Activated CD4-positive, alpha-beta T cell treated with anti-CD3 and anti-CD28 coated beads for 36 hours (primary cell): ENCODE measurements at regions not wholly inside any gene's neighbourhood (a gene's known extent, or its start where the extent isn't known, plus 50 kb on each side); places are given as distances from the start of the nearest gene placed in this dataset.
A peak's percentile ranks its signal among the peaks of the same experiment; 100 is the strongest.

Experiments
- ATAC-seq: fragments of 200-7000 bp; cut with Tn5 transposase; one replicate; pipeline ENCODE4 v1.10.0; 2021; ENCODE audit warnings: mild to moderate bottlenecking, moderate library complexity
- CTCF ChIA-PET: fragments of 350-600 bp; sonication (Branson Sonifier 250); formaldehyde crosslinking; loops from one replicate; lab custom pipeline; 2021; ENCODE audit warnings: antibody characterized with exemption; lab: Charles Lee
- POLR2A ChIA-PET: fragments of 350-600 bp; sonication (Branson Sonifier 250); formaldehyde crosslinking; loops from one replicate; lab custom pipeline; 2021; ENCODE audit warnings: antibody characterized with exemption, inconsistent platforms; lab: Charles Lee
- DNase-seq: peaks from one replicate; pipeline ENCODE4 v3.0.0-alpha.2; 2020
- H3K27ac Mint-ChIP-seq: one replicate; pipeline ENCODE4 v1.8.0; 2021; ENCODE audit warnings: mixed read lengths
- H3K27me3 Mint-ChIP-seq: one replicate; pipeline ENCODE4 v1.8.0; 2021; ENCODE audit warnings: mixed read lengths
- H3K36me3 Mint-ChIP-seq: one replicate; pipeline ENCODE4 v1.8.0; 2021; ENCODE audit warnings: low read depth, mixed read lengths
- H3K4me1 Mint-ChIP-seq: one replicate; pipeline ENCODE4 v1.8.0; 2021; ENCODE audit warnings: mixed read lengths
- H3K4me3 Mint-ChIP-seq: one replicate; pipeline ENCODE4 v1.8.0; 2021; ENCODE audit warnings: mild to moderate bottlenecking, moderate library complexity, mixed read lengths
- H3K9me3 Mint-ChIP-seq: one replicate; pipeline ENCODE4 v1.8.0; 2021; ENCODE audit warnings: low read depth, mixed read lengths
- intact Hi-C, 2 experiments: fragments of 100-400 bp; cut with DNase I in 1 of 2; cut with micrococcal nuclease in 1 of 2; formaldehyde crosslinking; loops; one replicate each; pipeline versions ENCODE4 v1.14.2 to v1.15.1; 2022 to 2024; cut with DNase I, micrococcal nuclease

DNA sequence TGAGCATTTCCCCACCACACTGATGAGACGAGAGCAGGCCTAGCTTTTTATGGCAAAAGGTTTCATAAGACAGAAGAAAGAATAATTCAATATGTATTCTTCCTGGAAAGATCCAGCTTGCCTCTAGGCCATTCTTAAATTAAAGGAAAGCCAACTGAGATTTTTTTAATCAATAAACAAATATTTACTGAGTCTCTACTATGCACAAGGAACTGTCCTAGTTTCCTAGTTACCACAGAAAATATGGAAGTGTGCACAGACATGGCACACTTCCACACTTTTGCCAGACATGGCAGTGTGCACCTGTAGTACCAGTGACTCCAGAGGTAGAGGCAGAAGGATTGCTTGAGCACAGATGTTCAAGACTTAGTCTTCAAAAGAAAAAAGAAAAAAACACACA, 281.0 kb downstream of the CETN3 start:
- ChIA-PET CTCF (no interaction called here), POLR2A (no interaction called here)
- no peaks in the 10 kb centered on the region for H3K27me3 Mint-ChIP-seq
- intact Hi-C loops = no loop called here
- H3K4me3 Mint-ChIP-seq = no peak overlapping the region
- H3K4me1 Mint-ChIP-seq = no peaks in the 10 kb centered on the region
- no peaks in the 10 kb centered on the region for H3K9me3 Mint-ChIP-seq
- ATAC-seq (no peak), DNase-seq (no peak)
- H3K36me3 Mint-ChIP-seq = no peaks in the 10 kb centered on the region
- no peak overlapping the region for H3K27ac Mint-ChIP-seq

DNA sequence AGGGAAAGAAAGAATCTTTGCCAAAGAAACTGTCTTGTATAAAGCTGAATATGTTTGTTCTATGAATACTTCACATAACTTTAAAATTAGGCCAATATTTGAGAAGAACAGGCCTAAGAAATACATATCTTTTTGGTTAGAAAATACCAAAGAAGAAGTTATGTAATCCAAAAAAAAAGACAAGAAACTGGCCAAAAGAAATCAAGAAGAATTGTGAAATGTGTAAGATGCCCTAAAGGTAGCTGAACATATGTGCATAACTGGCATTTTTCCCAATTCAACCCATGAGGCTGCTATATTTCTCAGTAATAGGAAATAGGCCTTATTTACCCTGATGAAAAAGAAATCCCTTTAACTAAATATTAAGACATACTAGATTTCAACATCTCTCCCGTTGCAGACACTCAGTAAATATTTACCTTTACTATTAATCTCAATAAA, 290.0 kb downstream of the CETN3 start:
- no peak for ATAC-seq
- intact Hi-C loops = no loop called here
- H3K4me3 Mint-ChIP-seq = no peak overlapping the region
- H3K9me3 Mint-ChIP-seq = no peaks in the 10 kb centered on the region
- H3K36me3 Mint-ChIP-seq = no peaks in the 10 kb centered on the region
- H3K27me3 Mint-ChIP-seq = no peaks in the 10 kb centered on the region
- POLR2A ChIA-PET = no interaction called here
- no peak overlapping the region for H3K27ac Mint-ChIP-seq
- no peaks in the 10 kb centered on the region for H3K4me1 Mint-ChIP-seq
- no peak for DNase-seq
- CTCF ChIA-PET = interaction anchor here (0.6 to 0.7 kb wide), 2 partner anchors 143 to 1375 kb away, joined by 3 read pairs; no protein-coding TSS in a partner anchor

DNA sequence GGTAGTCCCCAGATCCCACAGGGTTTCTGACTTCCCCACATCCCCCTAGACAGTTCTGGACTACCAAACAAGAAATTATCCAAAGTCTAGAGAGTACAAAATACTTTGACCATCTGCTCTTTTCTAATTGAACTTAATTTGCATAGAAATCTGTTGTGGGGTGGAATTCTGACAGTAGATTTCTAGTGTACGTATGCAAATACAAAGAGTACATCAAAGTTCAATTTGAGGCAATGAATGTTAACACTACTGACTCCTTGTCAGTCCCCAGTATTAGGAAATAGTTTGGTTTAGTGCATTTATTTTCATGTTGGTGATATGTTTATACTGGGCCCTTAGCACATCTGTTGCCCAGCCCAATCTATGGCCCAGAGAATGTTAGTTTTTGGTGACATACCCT, 292.6 kb downstream of the CETN3 start:
- no peak for ATAC-seq
- POLR2A ChIA-PET = no interaction called here
- Mint-ChIP-seq H3K36me3 (no peaks in the 10 kb centered on the region), H3K9me3 (no peaks in the 10 kb centered on the region), H3K4me1 (no peaks in the 10 kb centered on the region), H3K27me3 (no peaks in the 10 kb centered on the region), H3K27ac (no peak overlapping the region), H3K4me3 (no peak overlapping the region)
- DNase-seq = no peak
- intact Hi-C loops = no loop called here
- CTCF ChIA-PET = no interaction called here

DNA sequence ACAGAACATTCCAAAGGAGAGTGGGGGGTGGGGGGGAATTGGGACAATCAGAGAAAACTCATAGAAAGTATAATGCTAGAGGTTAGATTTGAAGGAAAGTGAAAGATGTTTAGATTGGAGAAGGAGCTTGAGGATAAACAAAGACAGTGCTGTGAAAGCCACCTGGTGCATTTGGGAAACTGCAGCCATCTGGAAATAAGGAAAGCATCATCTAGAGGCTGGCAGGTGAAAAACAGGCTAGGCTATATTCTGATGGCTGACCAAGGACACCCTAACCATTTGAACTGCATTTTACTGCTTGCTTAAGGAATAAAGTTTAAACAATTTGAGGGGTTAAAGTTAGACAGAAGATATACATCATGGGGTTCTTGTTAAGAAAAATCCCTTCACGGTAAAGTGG, 296.4 kb downstream of the CETN3 start:
- Mint-ChIP-seq H3K4me3 (no peak overlapping the region), H3K36me3 (no peaks in the 10 kb centered on the region), H3K27me3 (no peaks in the 10 kb centered on the region), H3K9me3 (no peaks in the 10 kb centered on the region), H3K27ac (no peak overlapping the region), H3K4me1 (no peaks in the 10 kb centered on the region)
- CTCF ChIA-PET = no interaction called here
- intact Hi-C loops = no loop called here
- ATAC-seq (no peak), DNase-seq (no peak)
- POLR2A ChIA-PET = no interaction called here

DNA sequence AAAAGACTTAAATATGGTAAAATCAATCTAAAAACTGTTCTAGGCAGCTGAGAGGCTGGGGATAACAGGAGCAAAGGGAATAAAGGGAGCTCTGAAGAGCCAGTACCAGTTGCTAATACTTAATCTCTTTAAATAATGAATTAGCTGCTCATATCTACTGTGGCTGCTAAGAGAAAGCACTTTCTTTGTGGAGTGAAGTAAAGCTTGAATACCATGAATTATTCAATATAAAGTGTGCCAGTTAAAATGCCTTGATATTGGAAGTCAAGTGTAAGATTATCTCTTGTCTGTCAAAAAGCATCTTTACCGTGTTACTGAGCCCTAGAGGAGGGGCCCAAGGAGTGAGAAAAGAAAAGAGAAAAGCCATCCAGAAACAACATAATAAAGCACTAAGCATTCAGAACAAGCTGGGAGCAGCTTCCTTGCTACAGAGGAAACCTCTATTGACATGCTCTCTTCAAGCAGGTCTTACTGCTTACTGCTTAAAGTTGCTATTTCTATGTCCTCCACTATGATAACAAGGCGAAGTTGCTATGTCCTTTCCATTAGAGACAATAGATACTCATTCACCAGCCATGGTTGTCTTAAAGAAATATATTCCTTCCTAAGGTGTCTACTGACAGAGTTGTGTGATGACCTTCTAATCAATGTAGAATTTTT, 297.4 kb downstream of the CETN3 start:
- POLR2A ChIA-PET = interaction anchor here (0.7 kb wide), 1 partner anchor 841 kb away, joined by 4 read pairs; no protein-coding TSS in a partner anchor

DNA sequence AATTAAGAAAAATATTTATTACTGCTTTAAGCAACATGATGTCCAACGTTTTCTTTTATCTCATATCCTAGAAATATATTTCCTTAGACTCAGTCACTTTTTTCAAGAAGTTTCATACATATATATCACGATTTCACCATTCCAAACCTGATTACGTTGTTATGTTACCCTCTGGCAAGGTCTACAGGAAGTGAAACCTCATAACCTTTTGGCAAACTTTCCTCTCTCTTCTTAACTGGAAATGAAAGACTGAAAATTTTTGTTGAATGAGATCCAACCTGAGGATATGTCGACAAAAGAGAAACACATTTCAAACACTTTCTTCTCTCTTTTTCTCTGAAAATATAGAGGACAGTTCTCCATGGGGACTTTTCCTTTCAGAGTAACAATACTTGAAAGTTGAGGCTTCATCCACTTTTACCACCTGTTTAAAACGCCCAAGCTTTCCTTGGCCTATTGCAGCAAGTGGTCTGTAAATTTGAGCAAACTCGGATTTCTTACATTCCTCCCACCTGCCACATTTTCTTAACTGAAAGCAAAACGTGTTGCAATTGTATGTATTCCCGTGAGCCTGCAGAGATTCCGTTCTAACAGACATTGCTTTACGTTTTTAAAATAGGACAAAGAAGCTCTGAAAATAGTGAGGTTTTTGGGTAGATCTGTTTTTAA, 298.1 kb downstream of the CETN3 start:
- H3K27ac Mint-ChIP-seq = no peak overlapping the region
- H3K36me3 Mint-ChIP-seq = no peaks in the 10 kb centered on the region
- CTCF ChIA-PET = no interaction called here
- ATAC-seq = no peak
- DNase-seq = no peak
- no peaks in the 10 kb centered on the region for H3K9me3 Mint-ChIP-seq
- no peak overlapping the region for H3K4me3 Mint-ChIP-seq
- H3K27me3 Mint-ChIP-seq = no peaks in the 10 kb centered on the region
- POLR2A ChIA-PET = interaction anchor here (0.7 kb wide), 1 partner anchor 842 kb away, joined by 4 read pairs; no protein-coding TSS in a partner anchor
- no peaks in the 10 kb centered on the region for H3K4me1 Mint-ChIP-seq
- intact Hi-C loops = no loop called here

More for the DNA sequence above, 297.4 kb downstream of the CETN3 start:
- ATAC-seq (no peak), DNase-seq (no peak)
- intact Hi-C loops = no loop called here
- Mint-ChIP-seq H3K36me3 (no peaks in the 10 kb centered on the region), H3K27me3 (no peaks in the 10 kb centered on the region), H3K9me3 (no peaks in the 10 kb centered on the region), H3K27ac (no peak overlapping the region), H3K4me1 (no peaks in the 10 kb centered on the region), H3K4me3 (no peak overlapping the region)
- CTCF ChIA-PET = no interaction called here

DNA sequence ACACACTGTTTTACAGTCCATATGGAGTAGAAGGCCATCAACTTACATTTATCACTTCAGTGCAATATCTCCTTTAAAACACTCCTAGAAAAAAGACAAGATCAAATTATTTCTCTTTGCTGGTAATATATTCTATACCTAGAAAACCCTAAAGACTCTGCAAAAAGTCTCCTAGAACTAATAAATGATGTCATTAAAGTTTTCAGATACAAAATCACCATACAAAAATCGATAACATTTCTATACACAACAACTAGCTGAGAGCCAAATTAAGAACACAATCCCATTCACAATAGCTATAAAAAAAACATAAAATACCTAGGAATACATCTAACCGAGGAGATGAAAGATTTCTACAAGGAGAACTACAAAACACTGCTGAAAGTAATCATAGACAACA, 300.3 kb downstream of the CETN3 start:
- Mint-ChIP-seq H3K27me3 (no peaks in the 10 kb centered on the region), H3K27ac (no peak overlapping the region), H3K4me3 (no peak overlapping the region), H3K9me3 (no peaks in the 10 kb centered on the region), H3K4me1 (no peaks in the 10 kb centered on the region), H3K36me3 (no peaks in the 10 kb centered on the region)
- ATAC-seq = no peak
- ChIA-PET POLR2A (no interaction called here), CTCF (no interaction called here)
- intact Hi-C loops = no loop called here
- DNase-seq = no peak

DNA sequence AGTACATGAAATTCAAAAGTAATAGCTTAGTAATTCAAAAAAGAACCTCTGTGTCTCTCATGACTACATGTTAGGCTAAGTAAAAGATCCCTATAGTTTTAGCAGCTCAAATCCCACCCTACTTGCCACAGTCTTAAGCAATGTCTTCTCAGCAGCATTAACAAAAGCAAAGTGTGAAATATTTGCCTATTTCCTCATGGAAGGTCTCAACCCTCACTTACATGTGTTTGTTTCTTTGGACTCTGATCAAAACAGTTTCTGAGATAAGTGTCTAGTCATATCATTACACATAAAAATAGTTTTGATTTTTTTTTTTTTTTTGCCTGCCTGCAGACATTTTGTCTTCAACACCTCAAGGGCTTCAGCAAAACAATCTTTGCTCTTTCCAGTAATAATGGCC, 310.5 kb downstream of the CETN3 start:
- H3K9me3 Mint-ChIP-seq = no peaks in the 10 kb centered on the region
- H3K36me3 Mint-ChIP-seq = no peaks in the 10 kb centered on the region
- intact Hi-C loops = no loop called here
- no peaks in the 10 kb centered on the region for H3K4me1 Mint-ChIP-seq
- H3K27me3 Mint-ChIP-seq = no peaks in the 10 kb centered on the region
- no peak for DNase-seq
- POLR2A ChIA-PET = no interaction called here
- CTCF ChIA-PET = interaction anchor here (1.4 kb wide), 1 partner anchor 166 kb away, joined by 3 read pairs; no protein-coding TSS in a partner anchor
- no peak overlapping the region for H3K4me3 Mint-ChIP-seq
- no peak overlapping the region for H3K27ac Mint-ChIP-seq
- no peak for ATAC-seq

DNA sequence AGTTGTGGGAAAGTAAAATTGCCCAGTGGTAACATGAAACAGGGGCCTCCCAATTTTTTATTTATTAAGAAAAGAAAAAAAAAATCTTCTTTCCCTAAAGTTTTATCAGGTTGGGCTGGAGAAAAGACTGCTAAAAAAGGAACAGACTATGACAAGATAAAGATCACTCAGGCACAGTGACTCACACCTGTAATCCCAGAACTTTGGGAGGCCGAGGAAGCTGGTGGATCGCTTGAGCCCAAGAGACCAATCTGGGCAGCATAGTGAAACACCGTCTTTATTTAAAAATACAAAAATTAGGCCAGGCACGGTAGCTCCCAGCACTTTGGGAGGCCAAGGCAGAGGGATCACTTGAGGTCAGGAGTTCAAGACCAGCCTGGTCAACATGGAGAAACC, 312.5 kb downstream of the CETN3 start:
- POLR2A ChIA-PET = no interaction called here
- Mint-ChIP-seq H3K4me3 (no peak overlapping the region), H3K4me1 (no peaks in the 10 kb centered on the region), H3K27me3 (no peaks in the 10 kb centered on the region), H3K36me3 (no peaks in the 10 kb centered on the region), H3K9me3 (no peaks in the 10 kb centered on the region), H3K27ac (no peak overlapping the region)
- CTCF ChIA-PET = no interaction called here
- intact Hi-C loops = no loop called here
- DNase-seq = no peak
- no peak for ATAC-seq

DNA sequence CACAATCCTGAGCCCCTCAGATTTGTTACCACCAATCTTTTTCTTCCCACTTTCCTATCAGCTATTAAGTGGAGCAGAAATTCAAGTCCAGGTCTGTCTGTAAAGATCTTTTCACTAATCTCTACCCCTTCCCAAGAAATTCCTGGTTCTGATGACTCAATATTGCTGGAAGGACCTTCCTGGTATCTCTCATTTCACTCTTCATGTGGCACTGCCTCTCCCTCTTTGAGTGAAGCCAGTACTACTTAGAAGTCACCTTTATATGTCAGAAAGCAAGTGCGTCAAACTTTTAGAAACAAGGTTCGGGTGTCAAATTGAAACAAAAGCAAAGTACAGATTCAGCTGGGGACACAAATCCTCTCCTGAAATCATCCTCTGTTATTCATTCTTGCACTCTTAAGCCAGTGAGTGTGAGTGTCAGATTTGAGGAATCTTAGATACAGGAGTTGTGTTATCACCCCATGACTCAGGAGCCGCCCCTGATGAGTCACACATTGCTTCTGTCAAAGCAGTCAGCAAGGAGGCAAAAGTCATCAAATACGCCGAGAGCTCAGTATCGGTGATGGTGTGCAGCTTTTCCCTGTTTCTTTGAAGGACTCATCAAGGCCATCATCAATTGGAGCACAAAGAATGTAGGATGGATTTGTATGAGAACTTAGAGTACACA, 313.0 kb downstream of the CETN3 start:
- intact Hi-C loops = no loop called here
- no peak overlapping the region for H3K4me3 Mint-ChIP-seq
- ChIA-PET POLR2A (no interaction called here), CTCF (no interaction called here)
- DNase-seq (peak; percentile 28), ATAC-seq (no peak)
- no peaks in the 10 kb centered on the region for H3K36me3 Mint-ChIP-seq
- no peak overlapping the region for H3K27ac Mint-ChIP-seq
- no peaks in the 10 kb centered on the region for H3K9me3 Mint-ChIP-seq
- no peaks in the 10 kb centered on the region for H3K4me1 Mint-ChIP-seq
- H3K27me3 Mint-ChIP-seq = no peaks in the 10 kb centered on the region

DNA sequence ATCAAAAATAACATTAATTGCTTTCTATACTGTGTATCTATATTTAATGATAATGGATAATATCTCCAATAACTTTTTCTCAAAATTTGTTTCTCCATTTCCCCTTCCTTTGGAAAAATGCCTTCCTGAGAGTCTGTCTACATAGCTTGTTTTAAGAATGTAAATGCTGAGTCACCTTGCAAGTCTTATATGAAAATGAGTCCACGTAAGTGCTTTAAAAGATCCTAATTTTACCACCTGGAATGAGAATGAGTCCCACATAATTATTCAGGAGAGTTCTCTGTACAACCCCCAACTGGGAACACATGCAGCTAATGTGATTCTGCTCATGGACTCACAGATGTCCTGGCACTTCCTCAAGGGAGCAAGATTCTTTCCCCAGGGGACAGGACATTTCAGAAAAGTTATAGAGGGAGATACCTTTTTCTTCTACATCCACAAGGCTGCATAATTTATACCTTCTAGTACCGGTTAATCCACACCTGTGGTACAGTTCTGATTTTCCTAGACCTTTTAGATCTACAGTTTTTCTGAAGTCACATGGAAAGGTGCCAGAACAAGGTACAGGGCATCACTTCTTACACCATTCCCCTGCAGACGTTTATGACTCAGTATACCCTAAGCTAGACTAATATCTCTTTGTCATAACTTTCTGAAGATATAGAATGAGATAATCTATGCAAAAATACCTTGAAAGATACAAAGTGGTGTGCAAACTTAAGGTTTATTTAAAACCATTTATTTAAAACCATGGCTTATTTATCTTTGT, 314.1 kb downstream of the CETN3 start:
- no peak overlapping the region for H3K4me3 Mint-ChIP-seq
- intact Hi-C loops = no loop called here
- H3K36me3 Mint-ChIP-seq = no peaks in the 10 kb centered on the region
- ChIA-PET POLR2A (no interaction called here), CTCF (no interaction called here)
- H3K27ac Mint-ChIP-seq = no peak overlapping the region
- no peaks in the 10 kb centered on the region for H3K27me3 Mint-ChIP-seq
- ATAC-seq (no peak), DNase-seq (no peak)
- no peaks in the 10 kb centered on the region for H3K9me3 Mint-ChIP-seq
- no peaks in the 10 kb centered on the region for H3K4me1 Mint-ChIP-seq
